NT2/D1 (cell line): ENCODE measurements at regions not wholly inside any gene's neighbourhood (a gene's known extent, or its start where the extent isn't known, plus 50 kb on each side); places are given as distances from the start of the nearest gene placed in this dataset.
A peak's percentile ranks its signal among the peaks of the same experiment; 100 is the strongest.

Experiments used
- DNase-seq: peaks from one replicate; pipeline ENCODE4 v3.0.0-alpha.2; 2011; ENCODE audit warnings: low read depth, low spot score
- H3K27me3 ChIP-seq: 2 replicates; pipeline ENCODE4 v1.6.0; 2011; ENCODE audit warnings: mild to moderate bottlenecking; ENCODE audit not compliant: insufficient read length, insufficient read depth
- H3K36me3 ChIP-seq: 2 replicates; pipeline ENCODE4 v1.6.1; 2011; ENCODE audit warnings: mild to moderate bottlenecking, low read length, mixed read lengths; ENCODE audit not compliant: insufficient read depth, insufficient read length
- H3K4me1 ChIP-seq: 2 replicates; pipeline ENCODE4 v1.5.1; 2011; ENCODE audit not compliant: insufficient read depth, insufficient read length
- H3K4me3 ChIP-seq: 2 replicates; pipeline ENCODE4 v1.5.1; 2011; ENCODE audit warnings: low read depth; ENCODE audit not compliant: insufficient read length
- H3K9ac ChIP-seq: 2 replicates; pipeline ENCODE4 v1.6.0; 2011; ENCODE audit warnings: low read depth; ENCODE audit not compliant: insufficient read length
- H3K9me3 ChIP-seq: 2 replicates; pipeline ENCODE4 v1.5.1; 2011; ENCODE audit warnings: mild to moderate bottlenecking, low read length; ENCODE audit not compliant: insufficient read depth
- SUZ12 ChIP-seq: IDR thresholded peaks from 2 replicates; pipeline ENCODE4 v1.6.1; 2011; ENCODE audit not compliant: insufficient read length, insufficient read depth; ENCODE audit errors: extremely low read depth
- YY1 ChIP-seq: IDR thresholded peaks from 2 replicates; pipeline ENCODE4 v1.6.1; 2011; ENCODE audit not compliant: insufficient read length, insufficient read depth
- ZNF274 ChIP-seq: IDR thresholded peaks from 2 replicates; pipeline ENCODE4 v1.6.1; 2011; ENCODE audit warnings: mild to moderate bottlenecking, low read depth, low read length

DNA sequence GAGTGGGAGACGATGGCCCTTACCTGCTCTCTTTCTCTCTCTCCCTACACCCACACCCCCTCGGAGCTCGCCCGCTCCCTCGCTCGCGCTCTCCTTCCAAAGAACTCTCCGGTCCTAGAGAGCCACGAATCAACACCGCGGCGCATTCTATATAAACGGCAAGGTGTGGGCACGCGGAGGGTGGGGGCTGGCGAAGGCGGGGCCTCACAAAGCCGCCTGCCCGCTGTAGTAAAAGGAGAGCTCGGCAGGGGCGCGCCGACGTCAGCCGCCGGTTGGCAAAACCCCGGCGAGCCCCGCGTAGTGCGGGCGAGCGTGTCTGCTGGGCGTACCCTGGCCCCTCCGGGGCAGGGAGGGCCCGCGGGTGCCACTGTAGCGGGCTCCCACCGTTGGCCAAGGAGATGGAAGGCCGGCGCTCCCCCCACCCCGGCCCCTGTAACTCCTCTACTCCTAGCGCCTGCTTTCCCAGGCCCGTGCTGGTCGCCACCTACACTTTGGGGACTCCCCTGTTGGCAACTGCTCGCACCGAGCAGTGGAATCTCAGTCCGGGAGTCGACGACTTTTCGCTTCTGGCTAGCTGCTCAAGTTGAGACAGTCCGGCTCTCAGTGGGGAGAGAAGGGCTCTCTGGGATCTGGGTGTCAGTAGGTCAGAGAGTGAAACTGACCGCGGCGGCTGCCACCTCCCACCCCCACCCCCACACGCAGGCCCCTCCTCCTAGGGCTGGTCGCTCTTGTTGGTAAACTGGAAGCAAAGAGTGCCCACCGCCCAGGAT lies 325.5 kb upstream of the F9 start:
- TF ChIP-seq SUZ12 (no peak), ZNF274 (no peak), YY1 (no peak)
- no peaks in the 10 kb centered on the region for H3K27me3 ChIP-seq
- DNase-seq: peak; percentile 35
- no peaks in the 10 kb centered on the region for H3K36me3 ChIP-seq
- H3K9me3 ChIP-seq: no peaks in the 10 kb centered on the region
- H3K4me1 ChIP-seq: no peaks in the 10 kb centered on the region
- H3K4me3 ChIP-seq: peak overlapping the region; percentile 37
- peak overlapping the region; percentile 61 for H3K9ac ChIP-seq

DNA sequence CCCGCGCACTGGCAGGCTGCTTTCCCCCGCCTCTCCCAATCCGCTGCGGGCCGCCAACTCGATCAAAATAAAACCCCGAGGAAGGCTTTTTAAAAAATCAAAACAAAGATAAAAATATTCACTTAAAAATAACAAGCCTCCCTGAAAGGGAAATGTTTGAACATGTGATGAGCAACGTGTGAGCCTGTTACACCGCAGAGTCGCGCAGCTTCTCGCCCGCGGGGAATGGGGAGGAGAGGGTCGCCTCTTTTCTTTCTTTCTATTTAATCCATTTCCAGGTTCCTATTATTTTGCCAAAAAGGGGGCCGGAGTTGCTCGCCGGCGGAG lies 326.0 kb upstream of the F9 start:
- H3K4me3 ChIP-seq: peak overlapping the region; percentile 37
- TF ChIP-seq YY1: no peak
- no peak for TF ChIP-seq ZNF274
- TF ChIP-seq SUZ12: no peak
- no peaks in the 10 kb centered on the region for H3K9me3 ChIP-seq
- H3K36me3 ChIP-seq: no peaks in the 10 kb centered on the region
- H3K4me1 ChIP-seq: no peaks in the 10 kb centered on the region
- H3K9ac ChIP-seq: peak overlapping the region; percentile 61
- no peak for DNase-seq
- H3K27me3 ChIP-seq: no peaks in the 10 kb centered on the region

DNA sequence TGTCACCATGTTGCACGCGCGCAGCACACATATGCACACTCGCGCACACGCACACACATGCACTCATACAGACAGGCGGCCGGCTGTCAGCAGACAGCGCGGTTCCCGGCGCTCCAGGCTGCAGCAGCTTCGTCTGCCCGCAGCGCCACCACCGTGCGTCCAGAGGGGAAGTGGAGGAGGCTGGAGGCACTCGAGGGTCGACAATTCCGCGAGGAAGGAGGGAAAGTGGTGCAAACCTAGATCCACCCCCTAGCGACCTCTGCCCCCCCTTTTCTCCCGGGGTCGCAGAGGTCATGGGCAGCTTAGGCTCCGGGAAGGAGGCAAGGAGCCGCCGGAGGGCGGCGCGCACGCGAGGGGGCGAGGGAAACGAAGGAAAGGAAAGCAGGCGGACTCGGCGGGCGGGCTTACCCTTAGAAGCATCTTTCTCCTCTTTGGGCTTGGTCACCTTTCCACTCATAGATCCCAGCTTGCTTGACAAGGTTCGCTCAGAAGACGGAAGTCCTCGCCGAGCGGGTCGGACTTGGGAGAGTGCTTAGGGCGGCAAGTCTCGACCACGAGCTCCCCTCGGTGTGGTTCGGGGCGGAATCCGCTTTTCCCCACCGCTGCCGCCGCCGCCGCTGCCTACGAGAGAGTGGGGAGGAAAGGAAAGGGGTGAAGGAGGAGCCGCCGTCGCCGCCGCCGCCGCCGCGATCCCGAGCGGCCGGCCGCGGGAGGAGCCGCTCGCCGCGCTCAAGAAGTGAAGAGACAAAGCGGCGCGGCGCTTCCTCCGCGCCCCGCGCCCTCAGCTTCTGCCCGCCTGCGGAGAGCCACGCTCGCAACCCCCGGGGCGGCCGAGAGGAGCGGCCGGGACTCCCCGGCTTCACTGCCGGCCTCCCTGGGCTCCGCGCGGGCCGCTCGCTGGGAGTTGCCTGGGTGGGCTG lies 326.6 kb upstream of the F9 start:
- Histone ChIP-seq H3K9me3 (no peaks in the 10 kb centered on the region), H3K4me3 (peak overlapping the region; percentile 42), H3K4me1 (no peaks in the 10 kb centered on the region), H3K9ac (peak overlapping the region; percentile 61), H3K36me3 (no peaks in the 10 kb centered on the region), H3K27me3 (no peaks in the 10 kb centered on the region)
- DNase-seq: no peak
- TF ChIP-seq ZNF274 (no peak), SUZ12 (no peak), YY1 (no peak)

DNA sequence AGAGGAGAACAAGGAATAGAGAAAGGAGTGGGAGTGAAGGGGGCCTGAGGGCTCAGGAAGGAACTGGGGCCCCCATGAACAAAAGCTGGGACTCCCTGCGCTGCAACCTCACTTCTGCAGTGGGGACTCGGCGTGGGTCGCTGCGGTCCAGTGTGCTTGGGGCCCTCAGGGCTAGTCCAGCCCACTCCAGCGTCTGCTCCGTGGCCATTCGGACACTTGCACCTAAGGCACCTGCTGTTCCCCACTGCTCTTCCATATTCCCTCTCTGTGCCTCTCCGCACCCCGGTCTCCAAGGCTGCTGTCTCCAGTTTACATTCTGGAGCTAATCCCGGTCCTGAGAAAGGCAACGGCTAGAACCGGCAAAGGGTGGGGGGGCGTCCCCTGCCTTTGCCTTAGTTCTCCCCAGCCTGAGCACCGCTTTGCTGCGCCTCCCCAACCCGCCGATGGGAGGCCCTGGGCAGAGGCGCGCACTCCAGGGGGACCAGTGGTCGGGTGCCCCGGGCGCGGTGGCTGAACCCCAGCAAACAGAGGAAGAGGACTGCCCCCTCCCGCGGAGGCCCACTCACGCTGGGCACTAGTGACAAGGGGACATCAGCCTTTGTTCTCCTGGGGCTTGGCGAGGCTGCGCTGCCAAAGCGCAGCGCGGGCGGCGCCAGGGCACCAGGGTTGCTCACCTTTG lies 327.7 kb upstream of the F9 start:
- Histone ChIP-seq H3K4me3 (no peak overlapping the region), H3K9me3 (no peaks in the 10 kb centered on the region), H3K9ac (no peak overlapping the region), H3K4me1 (no peaks in the 10 kb centered on the region), H3K27me3 (no peaks in the 10 kb centered on the region), H3K36me3 (no peaks in the 10 kb centered on the region)
- no peak for DNase-seq
- TF ChIP-seq ZNF274 (no peak), SUZ12 (no peak)

DNA sequence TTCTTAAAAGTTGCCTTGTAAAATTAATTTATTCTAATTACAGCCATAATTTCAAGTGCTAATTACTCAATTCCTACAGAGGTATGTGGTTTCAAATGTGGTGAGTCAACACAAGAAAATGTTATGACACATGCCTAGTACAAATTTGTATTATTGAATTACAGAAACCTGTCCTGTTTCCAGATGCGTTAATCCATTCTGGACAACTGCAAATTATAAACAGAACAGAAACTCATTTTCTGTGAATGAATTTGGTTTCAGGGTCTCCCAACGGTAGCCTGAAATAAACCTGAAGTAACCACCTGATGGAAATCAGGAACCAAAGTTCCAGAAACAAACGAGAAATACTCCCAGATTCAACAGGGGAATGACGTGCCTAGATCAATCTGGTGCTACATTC lies 328.6 kb upstream of the F9 start:
- Histone ChIP-seq H3K36me3 (no peaks in the 10 kb centered on the region), H3K27me3 (no peaks in the 10 kb centered on the region), H3K9me3 (no peaks in the 10 kb centered on the region), H3K4me1 (no peaks in the 10 kb centered on the region), H3K9ac (no peak overlapping the region), H3K4me3 (no peak overlapping the region)
- no peak for TF ChIP-seq SUZ12
- TF ChIP-seq YY1: no peak
- TF ChIP-seq ZNF274: no peak
- no peak for DNase-seq

DNA sequence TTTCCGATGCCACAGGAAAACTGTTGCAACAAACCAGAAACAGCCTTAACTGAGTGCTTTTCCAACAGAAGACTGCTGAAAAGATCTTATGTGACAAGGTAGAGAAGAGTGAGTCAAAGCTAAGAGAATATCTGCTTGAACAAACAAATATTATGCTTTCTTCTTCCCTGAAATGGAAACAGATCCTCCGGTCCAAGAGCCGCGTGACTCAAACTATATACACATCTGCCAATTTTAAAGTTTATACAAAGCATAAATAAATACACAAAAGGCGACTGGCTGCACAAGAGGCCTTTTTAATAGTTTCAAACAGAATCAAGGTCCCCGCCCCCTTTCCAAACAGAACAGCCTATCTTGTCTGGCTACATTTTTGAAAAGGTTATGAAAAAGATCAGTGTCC lies 329.7 kb upstream of the F9 start:
- H3K9ac ChIP-seq: no peak overlapping the region
- TF ChIP-seq ZNF274: no peak
- no peak for TF ChIP-seq SUZ12
- TF ChIP-seq YY1: no peak
- no peaks in the 10 kb centered on the region for H3K36me3 ChIP-seq
- H3K9me3 ChIP-seq: no peaks in the 10 kb centered on the region
- no peaks in the 10 kb centered on the region for H3K4me1 ChIP-seq
- H3K27me3 ChIP-seq: no peaks in the 10 kb centered on the region
- no peak overlapping the region for H3K4me3 ChIP-seq
- DNase-seq: no peak

DNA sequence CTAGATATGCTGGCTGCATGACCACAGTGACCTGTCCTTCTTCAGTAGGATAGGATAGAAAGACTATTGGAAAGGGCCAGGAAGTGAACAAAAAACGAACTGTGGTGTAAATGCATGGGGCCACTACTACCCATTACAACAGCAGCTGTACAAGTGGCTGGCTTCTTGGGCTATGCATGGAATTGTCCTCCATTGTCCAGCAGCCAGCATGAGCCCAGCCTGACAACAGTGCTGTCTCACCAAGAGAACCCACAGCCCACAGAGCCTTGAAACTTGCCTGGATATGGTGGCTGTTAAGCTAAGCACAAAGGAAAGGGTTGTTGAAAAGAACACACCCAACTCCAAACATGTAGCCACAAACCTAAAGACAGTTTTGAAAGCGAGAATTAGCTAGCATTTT lies 330.2 kb upstream of the F9 start:
- no peaks in the 10 kb centered on the region for H3K27me3 ChIP-seq
- TF ChIP-seq SUZ12 (no peak), YY1 (no peak), ZNF274 (no peak)
- H3K4me3 ChIP-seq: no peak overlapping the region
- DNase-seq: no peak
- no peaks in the 10 kb centered on the region for H3K36me3 ChIP-seq
- no peaks in the 10 kb centered on the region for H3K4me1 ChIP-seq
- H3K9ac ChIP-seq: no peak overlapping the region
- no peaks in the 10 kb centered on the region for H3K9me3 ChIP-seq
